ENCODE measurements at regions not wholly inside any gene's neighbourhood (a gene's known extent, or its start where the extent isn't known, plus 50 kb on each side); places are given as distances from the start of the nearest gene placed in this dataset.

DNA sequence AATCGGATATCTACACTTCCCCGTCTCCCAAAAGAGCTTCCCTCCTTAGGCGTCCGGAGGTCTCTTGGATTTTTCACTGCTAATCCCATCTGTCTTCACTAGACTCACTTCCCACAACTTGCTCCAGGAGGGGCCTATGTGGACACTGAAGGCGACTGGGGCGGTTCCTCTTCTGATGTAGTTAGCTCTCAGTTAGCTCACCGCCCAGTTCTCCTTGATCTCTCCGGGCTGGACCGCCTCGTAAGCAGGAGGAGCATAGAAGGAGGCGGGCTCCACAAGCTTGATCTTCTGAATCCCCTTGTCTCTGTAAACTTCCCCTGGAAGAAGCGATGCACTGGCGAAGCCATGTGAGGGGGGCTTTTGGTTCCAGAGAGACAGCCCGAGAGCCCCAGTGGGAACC lies 112.0 kb upstream of the SELENOP start:
- Histone ChIP-seq H2AFZ (ENCODE audit: low read length) (no peak overlapping the region), H3K9ac (ENCODE audit: extremely low read depth, insufficient read length, low read length) (no peak overlapping the region), H3K18ac (ENCODE audit: insufficient read length, low read depth, low read length) (no peak overlapping the region), H4K5ac (ENCODE audit: insufficient read length, low read depth, low read length) (no peak overlapping the region), H3K27me3 (ENCODE audit: insufficient read depth, low read length) (no peaks in the 10 kb centered on the region), H3K4me1 (ENCODE audit: insufficient read depth, low read length) (no peaks in the 10 kb centered on the region), H2BK12ac (ENCODE audit: insufficient read length, low read depth, low read length) (no peak overlapping the region), H2BK20ac (ENCODE audit: low read depth, low read length, poor library complexity, severe bottlenecking) (no peak overlapping the region), H3T11ph (ENCODE audit: low read length) (no peak overlapping the region), H2BK5ac (ENCODE audit: insufficient read length, low read length) (no peak overlapping the region), H3K56ac (ENCODE audit: insufficient read length, low read depth, low read length) (no peak overlapping the region), H4K8ac (replicated peaks; ENCODE audit: insufficient read length, low read depth, low read length) (no peak overlapping the region), H2BK120ac (ENCODE audit: low read depth, low read length, poor library complexity, severe bottlenecking) (no peak overlapping the region), H3K14ac (ENCODE audit: insufficient read depth, low read length) (no peak overlapping the region), H3K9me3 (ENCODE audit: control insufficient read depth, low read depth, low read length) (no peaks in the 10 kb centered on the region), H3K23ac (ENCODE audit: insufficient read length, low read depth, low read length) (no peak overlapping the region), H3K4ac (ENCODE audit: low read depth, low read length) (no peak overlapping the region), H3K27ac (ENCODE audit: insufficient read length, low read depth, low read length) (no peak overlapping the region), H2BK15ac (ENCODE audit: low read depth, low read length) (no peak overlapping the region), H2AK5ac (ENCODE audit: insufficient read length, low read length) (no peak overlapping the region), H3K79me1 (ENCODE audit: insufficient read depth, low read depth, low read length, poor library complexity, severe bottlenecking) (no peaks in the 10 kb centered on the region), H3K4me2 (ENCODE audit: insufficient read depth, insufficient read length, low read length) (no peak overlapping the region), H3K23me2 (ENCODE audit: insufficient read length, low read depth, low read length, poor library complexity, severe bottlenecking) (no peaks in the 10 kb centered on the region), H4K20me1 (ENCODE audit: control insufficient read depth, insufficient read depth, insufficient read length) (no peaks in the 10 kb centered on the region), H4K91ac (ENCODE audit: insufficient read length, low read depth, low read length) (no peak overlapping the region), H3K79me2 (ENCODE audit: insufficient read depth, low read length) (no peaks in the 10 kb centered on the region)
- Mint-ChIP-seq H3K27me3 (ENCODE audit: low read depth) (peaks cover 3% of the 10 kb centered on the region), H3K4me3 (no peak overlapping the region), H3K36me3 (ENCODE audit: insufficient read depth in 1 of 3, low read depth in 3 of 3) (no peaks in the 10 kb centered on the region), H3K9me3 (peaks cover 6 to 7% of the 10 kb centered on the region in 2 experiments; a peak in 4 of 5 replicates), H3K4me1 (no peaks in the 10 kb centered on the region), H3K27ac (no peak overlapping the region)
- DNase-seq: no peak
- WGBS (ENCODE audit: extremely low coverage, insufficient read length, low lambda C conversion rate): no CpG with 5 or more reads among the region's 14 CpGs
- TF ChIP-seq, protein P1, sequence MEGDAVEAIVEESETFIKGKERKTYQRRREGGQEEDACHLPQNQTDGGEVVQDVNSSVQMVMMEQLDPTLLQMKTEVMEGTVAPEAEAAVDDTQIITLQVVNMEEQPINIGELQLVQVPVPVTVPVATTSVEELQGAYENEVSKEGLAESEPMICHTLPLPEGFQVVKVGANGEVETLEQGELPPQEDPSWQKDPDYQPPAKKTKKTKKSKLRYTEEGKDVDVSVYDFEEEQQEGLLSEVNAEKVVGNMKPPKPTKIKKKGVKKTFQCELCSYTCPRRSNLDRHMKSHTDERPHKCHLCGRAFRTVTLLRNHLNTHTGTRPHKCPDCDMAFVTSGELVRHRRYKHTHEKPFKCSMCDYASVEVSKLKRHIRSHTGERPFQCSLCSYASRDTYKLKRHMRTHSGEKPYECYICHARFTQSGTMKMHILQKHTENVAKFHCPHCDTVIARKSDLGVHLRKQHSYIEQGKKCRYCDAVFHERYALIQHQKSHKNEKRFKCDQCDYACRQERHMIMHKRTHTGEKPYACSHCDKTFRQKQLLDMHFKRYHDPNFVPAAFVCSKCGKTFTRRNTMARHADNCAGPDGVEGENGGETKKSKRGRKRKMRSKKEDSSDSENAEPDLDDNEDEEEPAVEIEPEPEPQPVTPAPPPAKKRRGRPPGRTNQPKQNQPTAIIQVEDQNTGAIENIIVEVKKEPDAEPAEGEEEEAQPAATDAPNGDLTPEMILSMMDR (conservative IDR thresholded peaks at IDR 0.05): no peak

Measured in H9 (cell line).